ENCODE measurements at regions not wholly inside any gene's neighbourhood (a gene's known extent, or its start where the extent isn't known, plus 50 kb on each side); places are given as distances from the start of the nearest gene placed in this dataset.

GRCh38 chr4:19009881-19010280 is 988.3 kb upstream of the LCORL start:
- no peak for TF ChIP-seq CTCF (IDR thresholded peaks at IDR 0.05)
- DNase-seq = no peak
- Histone ChIP-seq H3K36me3 (no peaks in the 10 kb centered on the region), H3K27me3 (no peaks in the 10 kb centered on the region), H3K27ac (no peak overlapping the region), H3K9me3 (no peaks in the 10 kb centered on the region), H3K9ac (ENCODE audit: low read depth in 2 of 2, low read length in 2 of 2) (no peak overlapping the region), H3K4me3 (no peak overlapping the region), H3K4me1 (no peaks in the 10 kb centered on the region)
- intact Hi-C loops (cut with DNase I) = no loop called here

GRCh38 chr4:19005211-19005610 is 983.7 kb upstream of the LCORL start:
- no peaks in the 10 kb centered on the region for H3K4me1 ChIP-seq
- no peak for DNase-seq
- H3K27me3 ChIP-seq = no peaks in the 10 kb centered on the region
- no peaks in the 10 kb centered on the region for H3K9me3 ChIP-seq
- intact Hi-C loops (cut with DNase I) = no loop called here
- no peak overlapping the region for H3K4me3 ChIP-seq
- no peak overlapping the region for H3K27ac ChIP-seq
- no peak for TF ChIP-seq CTCF (IDR thresholded peaks at IDR 0.05)
- no peaks in the 10 kb centered on the region for H3K36me3 ChIP-seq
- no peak overlapping the region for H3K9ac ChIP-seq (ENCODE audit: low read depth in 2 of 2, low read length in 2 of 2)

- no peak for DNase-seq
- intact Hi-C loops (cut with DNase I) = no loop called here
Observed at GRCh38 chr4:19002170-19002569, 980.6 kb upstream of the LCORL start.

GRCh38 chr4:18999595-18999994 is 978.0 kb upstream of the LCORL start:
- Histone ChIP-seq H3K4me3 (no peak overlapping the region), H3K9ac (ENCODE audit: low read depth in 2 of 2, low read length in 2 of 2) (no peak overlapping the region), H3K27me3 (no peaks in the 10 kb centered on the region), H3K4me1 (no peaks in the 10 kb centered on the region), H3K9me3 (no peaks in the 10 kb centered on the region), H3K27ac (no peak overlapping the region), H3K36me3 (no peaks in the 10 kb centered on the region)
- DNase-seq = no peak
- no peak for TF ChIP-seq CTCF (IDR thresholded peaks at IDR 0.05)
- intact Hi-C loops (cut with DNase I) = no loop called here

More at GRCh38 chr4:19002170-19002569, 980.6 kb upstream of the LCORL start:
- Histone ChIP-seq H3K4me1 (no peaks in the 10 kb centered on the region), H3K27ac (no peak overlapping the region), H3K9me3 (no peaks in the 10 kb centered on the region), H3K4me3 (no peak overlapping the region), H3K27me3 (no peaks in the 10 kb centered on the region), H3K9ac (ENCODE audit: low read depth in 2 of 2, low read length in 2 of 2) (no peak overlapping the region), H3K36me3 (no peaks in the 10 kb centered on the region)
- no peak for TF ChIP-seq CTCF (IDR thresholded peaks at IDR 0.05)

- no peak for DNase-seq
- intact Hi-C loops (cut with DNase I) = no loop called here
- TF ChIP-seq CTCF (IDR thresholded peaks at IDR 0.05) = no peak
Observed at GRCh38 chr4:18981234-18981615, 959.7 kb upstream of the LCORL start.

More at GRCh38 chr4:18981234-18981615, 959.7 kb upstream of the LCORL start:
- H3K4me1 ChIP-seq = peaks cover 2% of the 10 kb centered on the region
- H3K9ac ChIP-seq (ENCODE audit: low read depth in 2 of 2, low read length in 2 of 2) = no peak overlapping the region
- H3K4me3 ChIP-seq = no peak overlapping the region
- no peaks in the 10 kb centered on the region for H3K27me3 ChIP-seq
- no peaks in the 10 kb centered on the region for H3K36me3 ChIP-seq
- no peak overlapping the region for H3K27ac ChIP-seq
- H3K9me3 ChIP-seq = no peaks in the 10 kb centered on the region

Measured in colonic mucosa (tissue), 4 donors.